GM18858 (cell line): ENCODE measurements at regions not wholly inside any gene's neighbourhood (a gene's known extent, or its start where the extent isn't known, plus 50 kb on each side); places are given as distances from the start of the nearest gene placed in this dataset.
"Not testable (repeated sequence)": the region's sequence is repeated elsewhere in the genome, so short reads cannot be mapped to it uniquely, and the experiment has no call there.

Experiments used
- ATAC-seq: cut with Tn5 transposase; IDR thresholded peaks from one replicate; pipeline ENCODE4 v1.9.1; 2021; ENCODE audit not compliant: unreplicated experiment

GRCh38 chr4:179607003-179607402 lies 2164.8 kb upstream of the AGA start:
- no peak for ATAC-seq

- ATAC-seq: no peak
These were observed 2173.5 kb upstream of the AGA start for GRCh38 chr4:179615704-179616103.

GRCh38 chr4:179618966-179619365 lies 2176.7 kb upstream of the AGA start:
- no peak for ATAC-seq

GRCh38 chr4:179624768-179625181 lies 2182.5 kb upstream of the AGA start:
- no peak for ATAC-seq

GRCh38 chr4:179625406-179625805 lies 2183.2 kb upstream of the AGA start:
- ATAC-seq: no peak

GRCh38 chr4:179626687-179627086 lies 2184.4 kb upstream of the AGA start:
- no peak for ATAC-seq

GRCh38 chr4:179631321-179631720 lies 2189.1 kb upstream of the AGA start:
- no peak for ATAC-seq

- ATAC-seq: no peak
These were observed 2192.6 kb upstream of the AGA start for GRCh38 chr4:179634862-179635261.

GRCh38 chr4:179662522-179662921 lies 2220.3 kb upstream of the AGA start:
- ATAC-seq: no peak

- ATAC-seq: no peak
These were observed 2221.6 kb upstream of the AGA start for GRCh38 chr4:179663641-179664429.

GRCh38 chr4:179664430-179665027 lies 2222.3 kb upstream of the AGA start:
- ATAC-seq: no peak

- ATAC-seq: no peak
These were observed 2224.0 kb upstream of the AGA start for GRCh38 chr4:179666226-179666625.

- ATAC-seq: no peak
These were observed 2229.4 kb upstream of the AGA start for GRCh38 chr4:179671609-179672008.

- no peak for ATAC-seq
These were observed 2236.0 kb upstream of the AGA start for GRCh38 chr4:179678093-179678814.

- ATAC-seq: not testable (repeated sequence)
These were observed 2241.4 kb upstream of the AGA start for GRCh38 chr4:179683661-179684060.

GRCh38 chr4:179692222-179692621 lies 2250.0 kb upstream of the AGA start:
- ATAC-seq: no peak

- no peak for ATAC-seq
These were observed 2252.9 kb upstream of the AGA start for GRCh38 chr4:179695175-179695574.

GRCh38 chr4:179698321-179698720 lies 2256.1 kb upstream of the AGA start:
- ATAC-seq: no peak

GRCh38 chr4:179709961-179710624 lies 2267.9 kb upstream of the AGA start:
- ATAC-seq: no peak

GRCh38 chr4:179719766-179720450 lies 2277.7 kb upstream of the AGA start:
- ATAC-seq: no peak

GRCh38 chr4:179726491-179726890 lies 2284.3 kb upstream of the AGA start:
- ATAC-seq: not testable (repeated sequence)
